NCI-H2196 (cell line): ENCODE measurements at regions not wholly inside any gene's neighbourhood (a gene's known extent, or its start where the extent isn't known, plus 50 kb on each side); places are given as distances from the start of the nearest gene placed in this dataset.
A peak's percentile ranks its signal among the peaks of the same experiment; 100 is the strongest.
"Not testable (repeated sequence)": the region's sequence is repeated elsewhere in the genome, so short reads cannot be mapped to it uniquely, and the experiment has no call there.

ENCODE experiments used
- DNase-seq: peaks from one replicate; lab custom pipeline; 2025; ENCODE audit not compliant: unreplicated experiment; lab: John Stamatoyannopoulos, UW

GRCh38 chr6:73980096-73980495 lies 284.1 kb downstream of the CD109 start:
- DNase-seq: no peak

- DNase-seq: no peak
Observed at GRCh38 chr6:73978330-73978729, 282.3 kb downstream of the CD109 start.

DNA sequence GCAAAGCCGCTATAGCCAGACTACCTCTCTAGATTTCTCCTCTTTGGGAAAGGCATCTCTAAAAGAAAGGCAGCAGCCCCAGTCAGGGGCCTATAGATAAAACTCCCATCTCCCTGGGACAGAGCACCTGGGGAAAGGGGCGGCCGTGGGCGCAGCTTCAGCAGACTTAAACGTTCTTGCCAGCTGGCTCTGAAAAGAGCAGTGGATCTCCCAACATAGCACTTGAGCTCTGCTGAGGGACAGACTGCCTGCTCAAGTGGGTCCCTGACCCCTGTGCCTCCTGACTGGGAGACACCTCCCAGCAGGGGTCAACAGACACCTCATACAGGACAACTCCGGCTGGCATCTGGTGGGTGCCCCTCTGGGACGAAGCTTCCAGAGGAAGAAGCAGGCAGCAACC lies 276.5 kb downstream of the CD109 start:
- not testable (repeated sequence) for DNase-seq

DNA sequence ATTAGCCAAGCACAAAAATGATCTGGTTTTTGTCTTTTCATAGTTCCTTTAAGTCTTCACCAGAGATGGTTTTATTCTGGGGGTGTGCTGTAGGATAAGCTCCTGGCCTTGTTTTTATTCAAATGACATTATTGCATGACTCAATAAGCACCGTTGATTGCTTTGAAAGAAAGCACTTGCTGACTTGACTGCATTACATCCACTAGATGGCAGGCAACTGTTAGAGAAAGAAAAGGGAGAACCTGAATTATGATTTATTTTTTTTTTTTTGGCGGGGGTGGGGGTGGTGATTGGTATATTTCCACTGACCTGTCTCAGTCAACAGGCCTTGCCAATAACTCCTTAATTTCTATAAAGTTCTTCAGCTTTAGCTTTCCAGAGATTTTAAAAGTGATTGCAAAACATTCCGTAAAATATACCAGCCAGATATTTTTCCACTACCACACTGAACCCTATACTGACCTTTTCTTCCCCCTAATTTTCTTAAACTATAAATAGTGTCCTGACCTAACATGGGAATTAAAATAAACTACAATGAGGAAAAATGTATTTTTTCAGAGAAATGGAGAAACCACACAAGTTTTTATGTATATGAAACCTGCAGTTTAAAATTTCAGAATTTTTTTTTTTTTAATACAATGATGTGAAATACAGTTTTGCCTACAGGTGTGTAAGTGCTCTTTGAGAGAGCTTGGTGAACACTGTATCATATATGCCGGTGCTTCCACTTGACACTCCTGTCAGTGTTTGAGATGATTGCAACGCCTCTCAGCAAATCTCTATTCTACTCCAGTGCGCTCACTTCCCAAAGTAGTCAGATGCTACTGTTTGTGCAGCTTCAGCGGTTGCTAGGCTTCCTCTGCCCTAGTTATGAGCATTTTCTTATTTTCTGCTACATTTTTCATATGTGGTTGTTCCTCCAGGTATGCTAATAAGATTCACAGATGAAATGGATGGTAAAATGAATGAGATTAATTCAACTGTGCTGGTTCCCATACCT lies 274.3 kb downstream of the CD109 start:
- peak; percentile 25 for DNase-seq

- DNase-seq: no peak
Observed at GRCh38 chr6:73968221-73968757, 272.3 kb downstream of the CD109 start.

GRCh38 chr6:73965539-73966029 lies 269.6 kb downstream of the CD109 start:
- no peak for DNase-seq

DNA sequence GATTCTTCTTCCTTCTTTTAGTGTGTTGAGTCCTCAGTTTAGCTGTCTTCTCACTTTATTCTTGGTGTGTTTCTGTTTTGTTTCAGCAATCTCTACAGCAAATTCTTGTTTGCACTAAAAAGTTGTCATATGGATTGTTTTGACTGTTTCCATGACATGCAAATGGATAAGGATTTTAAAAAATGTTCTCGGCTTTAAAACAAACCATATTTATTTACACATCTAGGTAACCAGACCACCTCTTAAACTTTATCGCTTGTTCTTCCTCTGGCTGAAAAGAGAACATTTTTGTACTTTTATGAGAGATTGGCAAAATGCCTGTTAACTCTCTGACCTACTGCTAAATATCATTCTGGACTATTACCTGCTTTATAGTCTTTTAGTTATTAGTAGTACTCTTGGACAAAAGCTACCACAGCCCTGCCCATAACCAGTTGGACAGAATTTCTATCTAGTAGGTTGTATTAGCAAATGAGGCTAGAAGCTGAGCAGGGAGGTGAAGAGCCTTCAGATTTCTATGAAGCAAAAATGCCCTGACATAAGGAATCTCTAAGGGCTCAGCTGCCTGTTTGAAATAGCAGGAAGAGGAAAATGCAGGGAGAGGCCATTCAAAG lies 268.3 kb downstream of the CD109 start:
- DNase-seq: no peak

DNA sequence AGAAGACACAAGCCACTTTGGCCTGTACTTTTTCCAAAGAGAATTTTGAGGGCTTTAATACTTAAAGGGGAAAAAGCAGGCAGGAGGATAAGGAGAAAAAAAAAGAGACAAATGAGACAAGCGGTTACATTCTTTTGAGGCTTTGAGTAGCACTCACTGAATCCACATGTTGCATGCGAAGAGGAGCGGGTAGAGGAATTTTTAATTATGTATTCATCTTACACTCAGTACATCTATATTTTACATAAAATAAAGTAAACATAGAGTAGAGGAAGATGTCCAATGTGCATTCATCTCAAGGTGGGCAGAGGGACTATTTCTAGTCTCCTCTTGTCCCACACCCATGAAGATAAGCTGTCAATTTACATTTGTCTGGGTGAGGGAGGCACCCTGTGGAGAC lies 266.9 kb downstream of the CD109 start:
- DNase-seq: no peak

DNA sequence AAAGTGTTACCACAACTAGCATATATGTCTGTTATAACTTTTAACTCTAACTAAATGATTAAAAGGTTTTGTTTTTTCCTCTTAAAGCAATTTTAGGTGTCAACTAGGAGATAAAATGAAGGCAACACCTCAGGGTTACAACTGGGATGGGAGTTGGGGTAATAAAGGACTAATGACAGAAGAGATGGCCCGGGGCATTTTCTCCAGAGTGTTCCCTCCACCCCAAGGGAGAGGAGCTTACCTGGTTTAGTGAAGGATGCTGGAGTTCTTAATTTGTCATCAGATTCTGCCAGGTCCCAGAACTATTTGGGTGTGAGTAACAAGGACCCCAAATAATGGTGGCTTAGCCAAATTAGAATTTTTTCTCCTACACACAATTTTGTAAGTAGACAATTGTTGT lies 260.3 kb downstream of the CD109 start:
- DNase-seq: no peak

- DNase-seq: no peak
Observed at GRCh38 chr6:73955800-73956199, 259.8 kb downstream of the CD109 start.

DNA sequence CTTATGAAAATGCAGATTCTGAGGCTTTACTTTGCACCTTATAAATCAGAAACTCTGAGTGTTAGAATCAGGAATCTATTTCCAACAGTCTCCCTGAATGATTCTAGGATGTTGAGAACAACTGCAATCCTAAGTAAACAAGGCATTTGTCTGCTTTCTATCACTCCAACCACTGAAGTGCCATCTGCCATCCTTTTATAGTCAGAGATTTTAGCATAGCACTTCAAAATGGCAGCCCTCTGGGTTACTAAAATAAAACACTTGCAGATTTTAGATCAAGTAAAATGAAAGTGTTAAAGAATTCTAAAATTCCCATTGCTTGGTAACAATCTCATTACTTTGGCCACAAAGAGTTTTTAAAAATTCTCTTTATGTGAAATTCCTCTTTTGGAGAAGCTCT lies 258.9 kb downstream of the CD109 start:
- no peak for DNase-seq

- no peak for DNase-seq
Observed at GRCh38 chr6:73951183-73951582, 255.2 kb downstream of the CD109 start.

DNA sequence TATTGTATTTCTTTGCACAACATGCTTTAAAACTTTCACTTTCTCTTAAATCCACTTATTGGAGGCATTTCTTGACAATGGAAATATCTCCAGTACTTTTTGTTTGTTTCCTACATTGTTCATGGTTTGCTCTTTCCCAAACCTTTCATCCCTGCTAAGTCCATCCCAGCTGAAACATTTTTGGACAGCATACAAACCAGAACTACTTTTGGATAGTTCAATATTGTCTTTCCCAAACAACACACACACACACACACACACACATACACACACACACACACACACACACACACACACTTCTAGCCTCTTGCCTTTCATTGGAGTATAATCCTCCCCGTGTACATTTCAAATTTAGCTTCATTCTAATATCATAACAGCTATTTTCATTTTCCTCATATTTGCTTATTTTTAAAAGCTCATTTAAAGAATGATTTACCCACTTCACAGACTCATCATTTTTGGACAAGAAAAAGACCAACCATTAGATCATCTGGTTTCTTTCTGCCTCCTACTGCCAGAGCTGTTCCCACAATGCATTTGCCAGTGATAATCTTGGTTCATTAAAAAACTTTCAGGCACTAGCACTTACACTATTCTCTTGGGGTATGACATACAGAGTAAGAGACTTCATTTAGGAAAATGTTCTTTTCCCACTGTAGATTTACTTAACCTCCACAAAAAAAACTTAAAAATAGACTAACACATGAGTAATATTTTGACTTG lies 248.1 kb downstream of the CD109 start:
- DNase-seq: no peak

DNA sequence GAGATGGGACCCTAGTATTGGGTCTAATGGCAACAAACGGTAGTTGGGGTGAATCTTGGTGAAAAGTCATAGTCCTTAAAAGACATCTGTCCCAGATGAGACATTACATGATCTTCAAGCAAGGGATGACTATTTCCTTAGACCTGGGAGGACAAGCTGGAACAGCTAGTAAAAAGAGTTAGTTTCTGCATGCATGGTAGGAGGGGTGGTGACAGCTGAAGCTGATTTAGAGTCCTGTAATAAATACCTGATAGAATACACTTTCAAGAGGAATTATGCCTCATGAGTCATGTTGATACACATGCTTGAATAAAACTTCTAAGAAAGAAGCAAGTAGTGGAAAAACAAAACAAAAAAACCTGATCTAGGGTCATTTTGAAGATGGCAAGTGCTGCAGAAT lies 247.4 kb downstream of the CD109 start:
- no peak for DNase-seq

DNA sequence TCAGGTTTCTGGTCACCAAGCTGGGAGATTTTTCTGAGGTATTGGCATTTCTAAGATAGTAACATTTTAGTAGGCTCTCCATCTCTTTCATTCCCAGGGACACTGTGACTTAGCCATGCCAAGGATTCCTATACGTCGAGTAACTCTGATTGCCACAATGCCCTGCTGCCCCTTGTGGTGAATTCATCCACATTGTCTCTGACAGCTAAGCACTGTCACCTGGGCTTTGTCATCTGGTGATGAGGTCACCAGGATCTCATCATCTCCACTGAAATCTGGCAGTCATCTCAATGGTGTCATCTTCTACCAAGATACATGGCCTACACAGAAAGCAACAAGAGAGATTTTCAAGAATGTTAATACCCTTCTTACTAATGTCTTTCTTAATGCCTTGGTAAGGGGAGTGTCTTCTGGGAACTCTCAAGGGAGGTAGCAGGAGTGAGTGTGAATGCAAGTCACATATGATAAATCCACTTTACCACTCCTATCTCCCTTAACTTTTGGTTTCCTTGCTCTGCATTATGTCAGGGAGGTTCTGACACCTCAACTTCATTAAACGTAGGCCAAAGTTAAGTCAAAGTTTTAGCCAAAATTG lies 246.7 kb downstream of the CD109 start:
- no peak for DNase-seq

- DNase-seq: no peak
Observed at GRCh38 chr6:73941892-73942291, 245.9 kb downstream of the CD109 start.

- DNase-seq: no peak
Observed at GRCh38 chr6:73937805-73938204, 241.8 kb downstream of the CD109 start.

DNA sequence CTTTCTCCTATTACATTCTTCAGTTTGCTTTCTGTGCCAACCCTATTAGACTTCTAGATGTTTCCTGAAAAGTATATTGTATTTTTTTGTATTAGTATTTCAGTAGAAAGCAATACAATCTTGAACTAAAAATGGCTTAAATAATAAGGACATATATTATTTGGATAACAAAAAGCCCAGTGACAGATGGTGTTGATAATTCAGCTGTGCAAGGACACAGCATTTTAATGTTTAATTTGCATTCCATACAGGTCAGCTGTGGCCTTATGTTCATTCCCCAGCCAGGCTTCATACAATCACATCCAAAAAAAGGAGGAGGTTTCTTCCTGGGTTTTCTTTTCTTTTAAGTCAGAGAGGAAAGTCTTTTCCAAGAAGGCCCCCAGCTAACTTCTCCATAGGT lies 236.9 kb downstream of the CD109 start:
- no peak for DNase-seq

DNA sequence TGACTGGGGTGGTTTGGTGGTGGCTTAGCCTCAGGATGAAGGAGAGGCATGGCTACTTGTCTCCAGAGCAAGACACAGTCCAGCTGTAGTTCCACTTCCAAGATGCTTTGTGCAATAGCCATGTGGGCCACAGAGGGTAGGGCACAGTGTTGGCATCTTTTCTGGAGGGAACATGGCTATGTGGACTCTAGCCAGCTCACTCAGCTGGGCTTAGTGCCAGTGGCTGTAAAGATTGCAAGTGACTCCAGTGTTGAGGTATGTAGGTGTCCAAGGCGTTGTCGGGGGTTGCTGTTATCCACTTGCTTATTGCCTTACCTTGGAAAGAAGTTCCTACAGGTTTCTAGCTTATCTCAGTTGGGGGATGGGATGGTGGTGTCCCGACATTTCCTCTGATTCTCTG lies 233.4 kb downstream of the CD109 start:
- no peak for DNase-seq

DNA sequence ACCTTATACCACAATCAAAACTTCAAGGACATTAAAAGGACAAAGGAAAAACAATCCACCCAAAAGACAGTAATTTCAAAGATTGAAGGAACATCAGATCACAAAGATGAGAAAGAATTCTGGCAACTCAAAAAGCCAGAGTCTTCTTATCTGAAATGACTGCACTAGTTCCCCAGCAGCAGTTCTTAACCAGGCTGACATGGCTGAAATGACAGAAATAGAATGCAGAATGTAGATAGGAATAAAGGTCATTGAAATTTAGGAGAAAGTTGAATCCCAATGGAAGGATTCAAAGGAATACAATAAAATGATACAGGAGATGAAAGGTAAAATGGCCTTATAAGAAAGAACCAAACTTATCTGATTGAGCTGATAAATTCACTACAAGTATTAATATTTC lies 231.4 kb downstream of the CD109 start:
- no peak for DNase-seq

GRCh38 chr6:73925703-73926102 lies 229.7 kb downstream of the CD109 start:
- not testable (repeated sequence) for DNase-seq
